GM19324 (cell line): ENCODE measurements at regions not wholly inside any gene's neighbourhood (a gene's known extent, or its start where the extent isn't known, plus 50 kb on each side); places are given as distances from the start of the nearest gene placed in this dataset.
"Not testable (repeated sequence)": the region's sequence is repeated elsewhere in the genome, so short reads cannot be mapped to it uniquely, and the experiment has no call there.

ENCODE experiments used
- ATAC-seq: cut with Tn5 transposase; IDR thresholded peaks from one replicate; pipeline ENCODE4 v1.9.1; 2021; ENCODE audit warnings: mild to moderate bottlenecking, moderate library complexity; ENCODE audit not compliant: unreplicated experiment, low FRiP score

- ATAC-seq: no peak
These were observed 55.1 kb downstream of the ID4 start for GRCh38 chr6:19892260-19892659.

DNA sequence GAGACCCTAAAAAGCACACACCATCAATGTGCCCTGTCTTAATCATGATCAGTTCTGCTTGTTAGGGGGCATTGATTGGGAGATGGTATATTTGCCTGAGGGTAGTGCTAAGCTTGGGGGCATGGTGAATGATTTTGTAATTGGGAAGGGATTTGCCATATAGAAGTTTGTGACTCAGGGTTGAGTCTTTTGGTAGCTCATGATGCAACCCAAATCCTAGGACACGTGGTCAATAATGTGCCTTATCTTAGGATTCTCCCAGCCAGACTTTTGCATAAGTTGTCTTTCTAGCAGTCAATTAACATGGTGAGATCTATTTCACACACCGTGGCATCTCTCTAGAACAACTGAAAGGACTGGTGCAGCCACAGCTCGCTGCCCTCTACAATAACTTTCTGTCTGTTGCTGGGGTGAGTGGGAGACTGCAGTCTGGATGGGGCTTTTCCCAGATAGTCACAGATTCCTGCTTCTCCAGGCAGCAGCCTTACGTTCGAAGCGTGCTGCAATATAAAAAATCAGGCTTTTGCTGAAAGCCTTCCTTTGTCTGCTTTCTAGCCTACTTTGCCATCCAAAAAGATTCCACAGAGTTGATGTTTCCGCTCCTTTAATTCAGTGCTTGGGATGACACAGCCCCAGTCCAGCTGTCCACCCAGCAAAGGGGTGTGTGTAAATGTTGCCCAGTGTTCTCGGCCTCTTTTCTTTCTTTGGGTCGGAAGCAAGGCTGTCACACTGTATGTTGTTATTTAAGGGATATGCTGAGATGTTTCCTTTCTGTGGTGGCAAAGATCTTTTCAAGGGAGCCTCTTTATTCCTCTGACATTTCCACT lies 58.9 kb downstream of the ID4 start:
- ATAC-seq: no peak

- no peak for ATAC-seq
These were observed 59.5 kb downstream of the ID4 start for GRCh38 chr6:19896693-19897010.

- no peak for ATAC-seq
These were observed 61.1 kb downstream of the ID4 start for GRCh38 chr6:19898141-19898740.

GRCh38 chr6:19902201-19902600 lies 65.0 kb downstream of the ID4 start:
- no peak for ATAC-seq

DNA sequence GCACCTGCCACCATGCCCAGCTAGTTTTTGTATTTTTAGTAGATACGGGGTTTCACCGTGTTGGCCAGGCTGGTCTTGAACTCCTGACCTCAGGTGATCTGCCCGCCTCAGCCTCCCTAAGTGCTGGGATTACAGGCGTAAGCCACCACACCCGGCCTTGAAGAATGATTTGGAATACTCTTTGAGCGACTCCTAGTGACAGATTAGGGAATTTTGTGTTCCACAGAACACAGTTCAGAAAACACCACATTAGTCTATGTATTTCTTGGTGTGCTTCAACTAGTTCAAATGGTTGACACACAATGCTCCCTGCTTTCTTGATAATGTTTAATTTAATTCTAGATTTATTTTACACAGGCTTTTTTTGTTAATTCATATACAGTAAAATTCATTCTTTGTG lies 67.2 kb downstream of the ID4 start:
- not testable (repeated sequence) for ATAC-seq

- no peak for ATAC-seq
These were observed 68.4 kb downstream of the ID4 start for GRCh38 chr6:19905584-19905983.

DNA sequence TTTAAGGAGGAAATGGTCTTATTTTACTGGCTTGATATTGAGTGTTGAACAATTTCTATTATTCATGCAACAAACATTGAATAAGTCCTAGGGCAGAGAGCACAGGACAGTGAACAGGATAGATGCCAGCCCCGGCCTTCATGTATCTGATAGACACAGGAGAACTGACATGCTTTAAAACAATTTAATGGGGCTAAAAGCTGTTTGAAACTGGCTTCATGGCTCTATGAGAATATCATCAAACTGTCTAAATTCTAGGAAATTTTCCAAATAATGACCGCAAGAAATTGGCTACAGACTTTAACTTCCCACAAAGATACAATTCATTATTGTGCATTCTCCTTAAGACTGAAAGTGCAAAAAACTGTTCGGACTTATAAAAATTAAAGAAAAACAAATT lies 69.0 kb downstream of the ID4 start:
- no peak for ATAC-seq

GRCh38 chr6:19911223-19911622 lies 74.1 kb downstream of the ID4 start:
- ATAC-seq: no peak

- no peak for ATAC-seq
These were observed 81.3 kb downstream of the ID4 start for GRCh38 chr6:19918436-19918835.

DNA sequence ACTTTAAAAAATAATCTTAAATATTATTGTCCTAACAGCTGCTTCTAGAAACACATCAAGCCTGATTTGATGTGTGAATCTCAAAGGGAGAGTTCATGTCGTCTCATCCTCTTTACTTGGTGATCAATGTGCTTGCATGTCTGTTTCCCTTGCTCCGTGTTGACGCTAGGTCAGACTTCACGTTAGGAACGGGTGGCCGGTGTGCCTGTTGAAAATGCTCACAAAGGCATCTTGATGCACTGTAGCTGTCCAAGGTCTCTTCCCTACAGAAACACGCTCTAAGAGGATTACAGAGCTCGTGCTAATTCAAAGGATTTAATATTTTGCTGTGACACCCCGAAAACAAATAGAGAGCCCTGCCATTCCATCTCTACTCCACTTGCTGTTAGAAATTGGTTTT lies 84.6 kb downstream of the ID4 start:
- no peak for ATAC-seq

GRCh38 chr6:19925533-19925932 lies 88.4 kb downstream of the ID4 start:
- no peak for ATAC-seq

GRCh38 chr6:19928461-19928860 lies 91.3 kb downstream of the ID4 start:
- no peak for ATAC-seq

- no peak for ATAC-seq
These were observed 92.1 kb downstream of the ID4 start for GRCh38 chr6:19929312-19929711.

- ATAC-seq: no peak
These were observed 97.9 kb downstream of the ID4 start for GRCh38 chr6:19934996-19935591.

DNA sequence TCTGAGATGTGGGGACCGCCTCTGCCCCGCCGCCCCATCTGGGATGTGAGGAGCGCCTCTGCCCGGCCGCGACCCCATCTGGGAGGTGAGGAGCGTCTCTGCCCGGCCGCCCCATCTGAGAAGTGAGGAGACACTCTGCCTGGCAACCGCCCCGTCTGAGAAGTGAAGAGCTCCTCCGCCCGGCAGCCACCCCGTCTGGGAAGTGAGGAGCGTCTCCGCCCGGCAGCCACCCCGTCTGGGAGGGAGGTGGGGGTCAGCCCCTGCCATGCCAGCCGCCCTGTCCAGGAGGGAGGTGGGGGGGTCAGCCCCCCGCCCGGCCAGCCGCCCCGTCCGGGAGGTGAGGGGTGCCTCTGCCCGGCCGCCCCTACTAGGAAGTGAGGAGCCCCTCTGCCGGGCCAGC lies 102.2 kb downstream of the ID4 start:
- not testable (repeated sequence) for ATAC-seq

- ATAC-seq: not testable (repeated sequence)
These were observed 102.8 kb downstream of the ID4 start for GRCh38 chr6:19939926-19940325.

DNA sequence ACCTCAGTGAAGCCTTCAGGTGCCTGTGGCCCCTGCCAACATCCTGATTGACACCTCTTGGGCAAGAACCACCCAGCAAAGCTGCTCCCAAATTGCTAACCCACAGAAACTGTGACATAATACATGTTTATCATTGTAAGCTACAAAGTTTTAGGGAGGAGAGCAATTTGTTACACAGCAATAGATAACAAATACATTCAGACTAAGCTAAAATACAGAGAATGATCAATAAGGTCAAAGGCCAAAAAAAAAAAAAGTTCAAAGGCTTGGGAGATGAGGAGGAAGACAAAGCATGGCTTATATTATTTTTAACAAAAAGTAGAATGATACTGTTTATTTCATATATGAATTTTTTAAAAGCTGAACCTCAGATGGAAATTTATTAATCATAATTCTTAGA lies 105.9 kb downstream of the ID4 start:
- no peak for ATAC-seq

- no peak for ATAC-seq
These were observed 108.7 kb downstream of the ID4 start for GRCh38 chr6:19945843-19946358.

DNA sequence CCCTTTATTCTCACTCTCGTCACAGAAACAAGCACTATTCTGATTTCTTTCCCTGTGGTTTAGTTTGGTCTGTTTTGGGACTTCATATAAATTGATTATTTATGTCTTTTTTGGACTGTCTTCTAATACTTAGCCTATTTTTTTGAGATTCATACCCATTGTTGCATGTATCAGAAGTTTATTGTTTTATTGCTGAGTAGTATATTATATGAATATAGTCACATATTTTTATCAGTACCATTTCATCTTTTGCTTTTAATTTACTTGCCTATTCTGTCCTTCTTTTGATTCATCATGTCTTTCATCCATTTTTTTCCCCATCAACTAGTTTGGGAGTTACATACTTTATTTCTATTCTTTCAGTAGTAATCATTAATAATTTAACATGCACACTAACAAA lies 112.0 kb downstream of the ID4 start:
- ATAC-seq: no peak

- ATAC-seq: no peak
These were observed 126.9 kb downstream of the ID4 start for GRCh38 chr6:19964115-19964514.

DNA sequence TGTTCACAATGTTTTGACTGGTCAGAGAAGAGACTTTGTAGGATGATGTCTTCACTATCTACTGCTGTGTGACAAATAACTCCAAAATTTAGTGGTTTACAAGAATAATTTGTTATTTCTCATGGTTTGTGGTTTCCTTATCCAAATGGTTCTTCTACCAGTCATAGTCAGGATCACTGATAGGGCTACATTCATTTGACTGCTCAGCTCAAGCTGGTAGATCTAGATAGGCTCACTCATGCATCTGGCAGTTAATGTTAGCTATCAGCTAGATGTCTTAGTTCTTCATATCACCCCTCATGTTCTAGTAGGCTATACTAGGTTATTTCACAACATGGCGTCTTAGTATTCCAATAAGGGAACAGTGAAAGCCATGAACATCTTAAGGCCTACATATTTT lies 131.0 kb downstream of the ID4 start:
- ATAC-seq: no peak
